ENCODE measurements at regions not wholly inside any gene's neighbourhood (a gene's known extent, or its start where the extent isn't known, plus 50 kb on each side); places are given as distances from the start of the nearest gene placed in this dataset.

- no peak for TF ChIP-seq REST (IDR thresholded peaks at IDR 0.05; ENCODE audit: insufficient read depth in 1 of 2, low read depth in 2 of 2, low read length in 2 of 2)
- no peak for TF ChIP-seq SIN3A (IDR thresholded peaks at IDR 0.05; ENCODE audit: borderline replicate concordance, insufficient read depth, low read length)
- no peak for TF ChIP-seq POLR2AphosphoS5 (IDR thresholded peaks at IDR 0.05; ENCODE audit: low read depth, low read length)
These were observed 313.5 kb upstream of the PDE4D start for GRCh38 chr5:60207040-60207439.
